ENCODE measurements at regions not wholly inside any gene's neighbourhood (a gene's known extent, or its start where the extent isn't known, plus 50 kb on each side); places are given as distances from the start of the nearest gene placed in this dataset.
"Not testable (repeated sequence)": the region's sequence is repeated elsewhere in the genome, so short reads cannot be mapped to it uniquely, and the experiment has no call there.

DNA sequence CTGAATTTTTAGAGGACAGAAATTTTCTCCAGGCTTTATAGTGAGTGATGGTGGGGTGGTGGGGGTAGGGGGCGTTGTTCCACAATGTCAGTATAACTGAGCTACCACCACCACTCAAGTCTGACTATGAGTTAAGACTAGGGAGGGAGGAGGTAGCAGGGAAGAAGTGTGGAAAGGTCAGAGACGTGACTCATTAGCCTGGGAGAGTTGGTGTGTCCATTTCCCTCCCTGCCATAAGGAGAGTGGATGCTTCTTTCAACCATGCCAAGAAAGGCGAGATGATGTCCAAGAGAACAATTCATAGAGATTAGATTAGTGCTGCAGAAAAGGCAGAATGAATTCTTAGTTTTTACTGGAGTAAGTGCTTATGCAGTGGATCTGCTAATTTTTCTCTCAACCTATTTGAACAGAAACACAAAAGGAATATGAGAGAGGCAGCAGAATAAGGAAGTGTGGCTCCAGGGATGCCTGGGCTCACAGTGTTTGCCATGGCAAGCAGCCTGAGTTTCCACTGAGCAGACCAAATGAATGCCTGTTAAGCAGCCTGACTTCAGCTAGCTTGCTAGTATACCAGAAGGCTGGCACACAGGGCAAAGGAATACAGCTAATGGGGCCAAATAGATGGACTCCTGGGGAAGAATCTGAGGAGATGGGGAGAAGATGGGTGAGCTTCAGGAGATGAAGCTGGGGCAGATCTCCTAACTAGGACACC is 708.9 kb downstream of the NTRK3 start:
- Histone ChIP-seq H3K9me3 (ENCODE audit: severe bottlenecking) (no peaks in the 10 kb centered on the region), H3K27me3 (ENCODE audit: insufficient read depth, poor library complexity, severe bottlenecking) (no peaks in the 10 kb centered on the region), H3K36me3 (ENCODE audit: low read depth) (no peaks in the 10 kb centered on the region), H3K4me1 (ENCODE audit: insufficient read depth, poor library complexity, severe bottlenecking) (no peaks in the 10 kb centered on the region), H3K27ac (ENCODE audit: poor library complexity, severe bottlenecking) (no peak overlapping the region), H3K4me3 (ENCODE audit: severe bottlenecking) (no peak overlapping the region)
- DNase-seq (ENCODE audit: low spot score) (no peak), ATAC-seq (ENCODE audit: low read depth) (peak; percentile 57; the same call in 1 of the 3 replicates)
- TF ChIP-seq, protein P1, sequence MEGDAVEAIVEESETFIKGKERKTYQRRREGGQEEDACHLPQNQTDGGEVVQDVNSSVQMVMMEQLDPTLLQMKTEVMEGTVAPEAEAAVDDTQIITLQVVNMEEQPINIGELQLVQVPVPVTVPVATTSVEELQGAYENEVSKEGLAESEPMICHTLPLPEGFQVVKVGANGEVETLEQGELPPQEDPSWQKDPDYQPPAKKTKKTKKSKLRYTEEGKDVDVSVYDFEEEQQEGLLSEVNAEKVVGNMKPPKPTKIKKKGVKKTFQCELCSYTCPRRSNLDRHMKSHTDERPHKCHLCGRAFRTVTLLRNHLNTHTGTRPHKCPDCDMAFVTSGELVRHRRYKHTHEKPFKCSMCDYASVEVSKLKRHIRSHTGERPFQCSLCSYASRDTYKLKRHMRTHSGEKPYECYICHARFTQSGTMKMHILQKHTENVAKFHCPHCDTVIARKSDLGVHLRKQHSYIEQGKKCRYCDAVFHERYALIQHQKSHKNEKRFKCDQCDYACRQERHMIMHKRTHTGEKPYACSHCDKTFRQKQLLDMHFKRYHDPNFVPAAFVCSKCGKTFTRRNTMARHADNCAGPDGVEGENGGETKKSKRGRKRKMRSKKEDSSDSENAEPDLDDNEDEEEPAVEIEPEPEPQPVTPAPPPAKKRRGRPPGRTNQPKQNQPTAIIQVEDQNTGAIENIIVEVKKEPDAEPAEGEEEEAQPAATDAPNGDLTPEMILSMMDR (IDR thresholded peaks at IDR 0.05; ENCODE audit: poor library complexity, severe bottlenecking): no peak

DNA sequence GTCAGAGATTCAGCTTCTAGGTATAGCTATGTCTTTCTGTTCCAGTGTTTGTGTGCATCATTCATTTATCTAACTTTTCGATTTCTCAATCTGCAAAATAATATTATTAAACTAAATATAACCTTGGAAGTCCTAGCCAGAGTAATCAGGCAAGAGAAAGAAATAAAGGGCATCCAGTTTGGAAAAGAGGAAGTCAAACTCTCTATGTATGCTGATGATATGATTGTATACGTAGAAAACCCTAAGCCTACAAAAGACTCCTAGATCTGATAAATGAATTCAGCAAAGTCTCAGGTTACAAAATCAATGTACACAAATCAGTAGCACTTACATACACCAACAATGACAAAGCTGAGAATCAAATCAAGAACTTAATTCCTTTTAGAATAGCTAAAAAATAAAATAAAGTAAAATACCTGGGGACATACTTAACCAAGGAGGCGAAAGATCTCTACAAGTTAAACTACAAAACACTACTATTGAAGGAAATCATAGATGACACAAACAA is 718.2 kb downstream of the NTRK3 start:
- Histone ChIP-seq H3K27ac (ENCODE audit: poor library complexity, severe bottlenecking) (no peak overlapping the region), H3K4me1 (ENCODE audit: insufficient read depth, poor library complexity, severe bottlenecking) (no peaks in the 10 kb centered on the region), H3K36me3 (ENCODE audit: low read depth) (no peaks in the 10 kb centered on the region), H3K4me3 (ENCODE audit: severe bottlenecking) (no peak overlapping the region), H3K9me3 (ENCODE audit: severe bottlenecking) (no peaks in the 10 kb centered on the region), H3K27me3 (ENCODE audit: insufficient read depth, poor library complexity, severe bottlenecking) (no peaks in the 10 kb centered on the region)
- no peak for DNase-seq (ENCODE audit: low spot score)
- TF ChIP-seq, protein P1 (IDR thresholded peaks at IDR 0.05; ENCODE audit: poor library complexity, severe bottlenecking): no peak
- no peak for ATAC-seq (ENCODE audit: low read depth)

DNA sequence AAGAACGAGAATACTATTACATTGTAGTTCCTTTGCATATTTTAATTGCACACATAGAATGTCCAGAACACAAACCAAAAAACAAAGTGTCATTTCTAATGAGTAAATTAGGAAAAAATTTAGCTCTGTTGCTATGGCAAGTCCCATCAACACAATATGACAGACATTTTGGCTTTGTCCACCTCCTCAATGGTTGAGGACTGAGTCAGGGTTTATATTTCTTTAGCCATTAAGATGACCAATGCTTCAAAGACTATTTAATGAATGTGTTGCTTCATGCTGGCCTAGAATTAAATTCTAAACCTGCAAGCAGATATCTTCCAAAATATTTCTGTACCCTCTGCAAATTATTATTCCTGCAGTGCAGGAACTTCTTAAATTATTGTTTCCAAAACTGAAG is 719.2 kb downstream of the NTRK3 start:
- H3K4me1 ChIP-seq (ENCODE audit: insufficient read depth, poor library complexity, severe bottlenecking): no peaks in the 10 kb centered on the region
- TF ChIP-seq, protein P1 (IDR thresholded peaks at IDR 0.05; ENCODE audit: poor library complexity, severe bottlenecking): no peak
- H3K4me3 ChIP-seq (ENCODE audit: severe bottlenecking): no peak overlapping the region
- ATAC-seq (ENCODE audit: low read depth) (no peak), DNase-seq (ENCODE audit: low spot score) (no peak)
- H3K27ac ChIP-seq (ENCODE audit: poor library complexity, severe bottlenecking): no peak overlapping the region
- H3K36me3 ChIP-seq (ENCODE audit: low read depth): no peaks in the 10 kb centered on the region
- no peaks in the 10 kb centered on the region for H3K27me3 ChIP-seq (ENCODE audit: insufficient read depth, poor library complexity, severe bottlenecking)
- no peaks in the 10 kb centered on the region for H3K9me3 ChIP-seq (ENCODE audit: severe bottlenecking)

DNA sequence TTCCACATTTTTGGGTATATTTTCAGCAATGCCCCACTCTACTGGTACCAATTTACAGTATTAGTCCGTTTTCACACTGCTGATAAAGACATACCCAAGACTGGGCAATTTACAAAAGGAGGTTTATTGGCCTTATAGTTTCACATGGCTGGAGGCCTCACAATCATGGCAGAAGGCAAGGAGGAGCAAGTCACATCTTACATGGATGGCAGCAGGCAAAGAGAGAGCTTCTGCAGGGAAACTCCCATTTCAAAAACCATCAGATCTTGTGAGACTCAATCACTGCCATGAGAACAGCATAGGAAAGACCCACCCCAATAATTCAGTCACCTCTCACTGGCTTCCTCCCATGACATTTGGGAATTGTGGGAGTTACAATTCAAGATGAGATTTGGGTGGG is 722.9 kb downstream of the NTRK3 start:
- H3K9me3 ChIP-seq (ENCODE audit: severe bottlenecking): not testable (repeated sequence)

DNA sequence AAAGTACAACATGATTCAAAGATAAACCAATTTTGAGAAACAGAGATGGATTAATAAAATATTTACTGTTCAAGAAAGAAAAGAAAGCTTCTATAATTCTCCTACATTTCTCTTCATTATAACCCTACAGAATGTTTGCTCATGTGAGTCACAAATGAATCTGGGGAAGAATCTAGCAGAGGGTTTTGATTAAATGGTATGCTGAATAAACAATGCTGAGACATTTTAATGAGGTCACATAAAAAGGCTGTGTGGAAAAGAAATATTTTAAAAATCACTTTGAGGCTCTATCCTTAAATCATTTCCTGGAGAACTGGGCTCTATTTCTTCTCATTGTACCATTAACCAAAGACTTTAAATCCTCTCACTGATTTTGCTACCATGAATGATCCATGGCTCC is 727.7 kb downstream of the NTRK3 start:
- Histone ChIP-seq H3K36me3 (ENCODE audit: low read depth) (no peaks in the 10 kb centered on the region; the same call in 1 of the 2 replicates), H3K27ac (ENCODE audit: poor library complexity, severe bottlenecking) (peak overlapping the region; percentile 59), H3K27me3 (ENCODE audit: insufficient read depth, poor library complexity, severe bottlenecking) (no peaks in the 10 kb centered on the region), H3K4me1 (ENCODE audit: insufficient read depth, poor library complexity, severe bottlenecking) (peaks cover 26% of the 10 kb centered on the region), H3K9me3 (ENCODE audit: severe bottlenecking) (no peaks in the 10 kb centered on the region), H3K4me3 (ENCODE audit: severe bottlenecking) (no peak overlapping the region)
- ATAC-seq (ENCODE audit: low read depth) (peak; percentile 78), DNase-seq (ENCODE audit: low spot score) (no peak)
- TF ChIP-seq, protein P1 (IDR thresholded peaks at IDR 0.05; ENCODE audit: poor library complexity, severe bottlenecking): no peak

More for the DNA sequence above, 722.9 kb downstream of the NTRK3 start:
- not testable (repeated sequence) for DNase-seq (ENCODE audit: low spot score); H3K36me3 ChIP-seq (ENCODE audit: low read depth); ATAC-seq (ENCODE audit: low read depth); H3K4me3 ChIP-seq (ENCODE audit: severe bottlenecking); H3K4me1 ChIP-seq (ENCODE audit: insufficient read depth, poor library complexity, severe bottlenecking); H3K27ac ChIP-seq (ENCODE audit: poor library complexity, severe bottlenecking); H3K27me3 ChIP-seq (ENCODE audit: insufficient read depth, poor library complexity, severe bottlenecking)

Measured in RWPE2 (cell line).